GM18519 (cell line): ENCODE measurements at regions not wholly inside any gene's neighbourhood (a gene's known extent, or its start where the extent isn't known, plus 50 kb on each side); places are given as distances from the start of the nearest gene placed in this dataset.
A peak's percentile ranks its signal among the peaks of the same experiment; 100 is the strongest.
"Not testable (repeated sequence)": the region's sequence is repeated elsewhere in the genome, so short reads cannot be mapped to it uniquely, and the experiment has no call there.

Experiments
- ATAC-seq: cut with Tn5 transposase; IDR thresholded peaks from one replicate; pipeline ENCODE4 v1.9.1; 2021; ENCODE audit warnings: mild to moderate bottlenecking, moderate library complexity; ENCODE audit not compliant: unreplicated experiment, low FRiP score

DNA sequence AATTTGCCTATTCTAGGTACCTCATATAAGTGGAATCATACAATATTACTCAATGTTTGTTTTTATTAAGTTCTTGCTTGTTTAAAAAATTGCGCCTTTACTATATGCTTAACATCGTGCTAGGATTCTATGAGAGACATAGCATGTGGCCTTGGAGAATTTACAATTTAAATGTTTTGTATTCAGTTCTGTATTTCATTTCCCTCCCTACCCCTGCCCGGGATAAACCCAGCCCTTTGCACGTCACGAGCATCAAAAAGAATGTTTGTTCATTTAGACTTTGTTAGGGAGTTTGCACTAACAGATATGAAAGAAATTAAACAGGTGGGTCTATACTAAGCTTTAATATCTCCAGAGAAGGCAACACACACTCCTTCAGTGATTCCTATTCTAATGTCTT is 75.7 kb downstream of the C18orf54 start:
- ATAC-seq = no peak

DNA sequence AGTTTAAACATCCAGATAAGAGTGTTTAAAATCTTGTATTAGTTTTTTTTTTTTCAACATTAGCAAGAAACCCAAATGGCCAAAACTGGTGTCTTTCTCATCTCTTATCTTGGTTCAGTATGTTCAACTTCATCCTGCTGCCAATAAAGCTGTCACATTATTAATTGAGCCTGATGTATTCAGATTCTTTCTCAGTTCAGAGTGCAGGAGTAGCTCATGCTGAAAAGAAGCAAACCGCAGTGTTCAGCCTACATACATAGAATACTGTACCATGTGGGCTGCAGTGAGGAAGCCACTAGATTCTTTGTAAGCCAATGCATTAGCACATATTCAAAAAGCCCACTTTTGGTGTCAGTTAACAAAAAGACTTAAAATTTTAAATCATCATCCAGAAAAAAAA is 76.2 kb downstream of the C18orf54 start:
- ATAC-seq = no peak

DNA sequence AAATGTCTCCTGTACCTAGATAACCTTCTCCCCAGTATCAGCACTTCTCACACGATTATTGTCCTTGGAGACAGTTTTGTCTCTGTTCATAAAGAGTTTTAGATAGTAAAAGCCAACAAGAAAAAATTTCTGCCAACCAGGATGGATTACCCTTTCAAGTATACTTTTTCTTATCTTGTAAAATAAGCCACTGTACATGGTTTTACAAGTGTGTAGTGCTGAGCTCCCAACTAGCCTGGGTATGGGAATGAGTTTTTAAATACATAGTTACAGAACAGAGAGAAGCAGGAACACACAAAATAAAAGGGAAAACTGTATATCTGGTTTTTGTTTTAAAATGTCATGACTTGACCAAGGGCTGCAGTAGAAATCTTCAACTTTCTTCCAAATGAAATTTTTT is 76.7 kb downstream of the C18orf54 start:
- ATAC-seq = no peak

DNA sequence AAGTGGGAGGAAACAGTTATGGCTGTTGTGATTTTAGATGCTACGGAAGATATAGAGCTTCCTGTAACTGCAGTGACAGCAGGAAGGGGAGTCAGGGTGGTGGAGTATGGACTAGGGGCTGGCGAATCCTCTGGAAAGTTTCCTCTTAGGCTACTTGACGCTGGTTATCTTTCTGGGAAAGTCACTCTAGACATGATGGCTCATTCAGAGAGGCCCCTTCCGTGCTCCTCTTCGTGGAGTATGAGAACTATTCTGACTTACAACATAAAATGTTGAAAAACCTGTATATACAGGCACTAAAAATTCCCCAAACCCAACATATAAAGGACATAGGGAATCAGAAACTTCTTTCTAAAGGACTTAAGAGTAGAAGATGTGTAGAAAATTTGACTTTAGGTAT is 78.8 kb downstream of the C18orf54 start:
- no peak for ATAC-seq

DNA sequence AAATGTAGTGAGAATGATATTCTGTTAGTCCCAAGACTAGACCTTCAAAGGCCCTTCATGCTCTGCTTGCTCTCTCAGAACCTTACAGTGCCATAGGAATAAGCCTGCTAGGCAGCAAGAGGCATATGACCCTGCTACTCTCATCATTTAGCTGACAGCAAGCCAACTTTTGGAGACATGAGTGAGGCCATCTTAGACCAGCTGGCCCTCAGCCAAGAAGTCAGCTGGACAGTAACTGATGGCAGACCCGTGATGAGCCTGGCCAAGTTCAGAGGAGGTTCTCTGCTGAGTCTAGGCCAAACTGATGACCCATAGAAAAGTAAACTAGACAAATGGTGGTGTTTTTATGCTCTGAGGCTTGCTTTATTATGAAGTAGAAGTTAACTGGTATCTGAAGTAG is 82.6 kb downstream of the C18orf54 start:
- no peak for ATAC-seq

DNA sequence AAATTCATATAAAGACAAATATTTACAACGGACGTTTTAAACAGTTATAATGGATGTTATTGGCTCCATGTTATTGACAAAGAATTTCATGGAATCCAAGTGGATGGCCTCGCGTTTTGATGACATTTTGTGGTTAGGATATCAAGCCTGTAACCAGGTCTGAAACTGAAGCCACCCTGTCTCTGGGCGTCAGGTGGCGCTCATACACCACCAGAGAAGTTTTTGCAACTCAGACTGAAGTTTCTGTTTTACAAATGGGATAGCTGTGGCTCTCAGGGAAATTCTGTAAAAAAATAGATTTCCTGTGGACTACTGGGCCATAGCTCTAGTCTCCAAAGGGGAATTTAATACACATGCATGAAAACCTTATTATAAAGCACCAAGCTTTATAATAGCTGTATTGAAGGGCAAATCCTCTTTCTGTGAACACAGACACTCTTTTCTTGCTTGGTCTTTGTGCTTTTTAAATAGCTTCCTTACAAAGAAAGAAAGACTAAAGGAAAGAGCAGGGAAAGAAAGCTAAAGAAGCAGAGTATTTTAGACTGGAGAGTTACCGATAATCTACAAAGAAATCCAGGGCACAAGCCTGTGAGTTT is 86.7 kb downstream of the C18orf54 start:
- peak; percentile 87 for ATAC-seq

DNA sequence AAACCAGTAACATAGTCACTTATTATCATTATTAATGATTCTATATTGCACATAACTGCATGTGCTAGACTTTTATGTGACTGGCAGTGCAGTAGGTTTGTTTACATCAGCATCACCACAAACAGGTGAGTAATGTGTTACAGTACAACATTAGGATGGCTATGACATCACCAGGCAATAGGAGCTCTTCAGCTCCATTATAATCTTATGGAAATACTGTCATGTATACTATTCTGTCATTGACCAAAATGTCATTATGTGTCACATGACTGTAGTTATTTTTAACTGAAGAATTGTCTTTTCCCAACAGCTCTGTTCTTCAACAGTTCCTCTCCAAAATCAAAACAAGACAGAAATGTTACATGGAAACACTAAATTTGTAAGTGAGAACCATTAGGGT is 96.3 kb downstream of the C18orf54 start:
- ATAC-seq = no peak

DNA sequence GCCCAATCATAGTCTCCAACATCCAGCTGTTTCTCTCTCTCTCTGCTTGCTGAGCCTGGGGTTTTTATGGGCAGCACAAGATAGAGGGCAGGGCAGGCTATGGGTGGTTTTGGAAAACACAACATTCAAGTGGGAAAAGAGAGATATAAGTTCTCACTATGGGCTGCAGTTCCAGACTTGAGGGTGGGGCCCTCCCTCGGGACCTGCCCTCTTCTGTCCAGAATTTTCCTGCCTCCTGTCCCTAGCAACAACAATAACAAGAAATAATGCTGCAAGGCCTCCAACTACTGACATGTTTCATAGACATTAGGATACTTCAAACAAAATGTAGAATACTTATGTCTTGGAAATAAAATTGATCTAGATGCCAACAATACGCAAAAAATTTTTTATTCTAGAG is 107.8 kb downstream of the C18orf54 start:
- no peak for ATAC-seq

DNA sequence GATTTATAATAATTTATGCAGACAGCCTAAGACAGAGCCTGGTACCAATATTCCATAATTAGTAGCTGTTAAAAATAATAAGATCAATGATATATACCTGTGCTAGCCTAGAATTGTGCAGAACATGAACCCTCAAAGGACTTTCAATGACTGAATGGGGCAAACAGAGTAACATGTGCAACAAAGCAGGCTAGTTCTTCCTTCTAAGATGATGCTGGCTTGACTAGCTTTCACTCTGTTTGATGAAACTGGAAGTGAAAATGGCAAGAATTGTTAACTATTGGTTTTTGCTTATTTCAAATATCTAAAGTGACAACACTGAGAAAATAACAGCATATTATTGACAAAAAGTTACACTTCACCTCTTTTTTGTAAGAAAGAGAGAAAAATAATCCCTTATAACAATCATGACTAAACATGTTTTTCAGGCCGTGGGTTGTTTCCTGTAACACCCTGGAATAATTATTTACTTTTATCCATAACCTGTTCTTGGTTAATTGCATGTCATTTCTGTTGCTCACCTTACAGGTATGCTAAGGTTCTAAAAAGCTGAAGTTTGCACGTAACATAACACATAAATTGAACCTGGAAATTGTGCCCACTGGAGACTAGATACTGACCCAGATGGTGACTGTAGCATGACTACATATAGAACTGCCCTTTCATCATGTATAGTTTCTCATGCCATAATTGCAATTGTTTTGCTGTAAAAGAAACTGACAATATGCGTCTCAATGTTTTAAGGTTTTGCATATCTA is 108.7 kb downstream of the C18orf54 start:
- no peak for ATAC-seq

DNA sequence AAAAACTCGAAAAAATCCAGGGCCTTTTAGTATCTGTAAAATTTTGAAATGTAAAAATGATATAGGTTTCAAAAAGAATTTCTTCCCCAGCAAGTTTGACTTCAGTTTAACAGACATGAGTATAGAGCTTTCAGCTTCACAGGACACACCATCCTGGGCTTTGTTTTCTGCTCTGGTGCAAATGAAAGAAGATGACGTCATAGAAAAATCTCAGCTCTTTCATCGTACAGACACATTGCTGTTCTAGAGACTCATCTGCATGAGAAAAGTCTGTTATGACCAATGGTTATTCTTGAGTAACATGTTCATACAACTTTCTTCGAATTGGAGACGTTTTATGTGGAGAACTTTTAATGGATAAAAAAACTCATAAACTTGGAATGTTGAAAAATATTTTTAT is 111.7 kb upstream of the DYNAP start:
- ATAC-seq = no peak

DNA sequence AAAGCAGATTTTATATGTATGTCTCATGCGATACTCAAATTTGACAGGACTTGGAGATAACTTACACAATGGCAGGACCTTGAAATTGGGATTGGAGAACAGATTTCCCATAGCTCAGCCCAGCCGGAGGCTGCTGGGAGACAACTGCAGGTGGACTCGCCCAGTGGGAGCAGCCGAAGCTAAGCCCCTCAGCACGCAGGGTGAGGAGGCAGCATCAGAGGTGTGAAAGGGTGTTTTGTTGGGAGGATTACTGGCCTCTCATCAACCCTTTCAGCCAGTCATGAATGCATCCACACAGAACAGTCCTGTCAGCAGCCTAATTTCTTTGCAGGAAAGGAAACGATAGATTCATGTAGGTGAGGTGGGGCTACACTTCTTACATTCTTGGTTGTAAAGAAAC is 110.4 kb upstream of the DYNAP start:
- no peak for ATAC-seq

DNA sequence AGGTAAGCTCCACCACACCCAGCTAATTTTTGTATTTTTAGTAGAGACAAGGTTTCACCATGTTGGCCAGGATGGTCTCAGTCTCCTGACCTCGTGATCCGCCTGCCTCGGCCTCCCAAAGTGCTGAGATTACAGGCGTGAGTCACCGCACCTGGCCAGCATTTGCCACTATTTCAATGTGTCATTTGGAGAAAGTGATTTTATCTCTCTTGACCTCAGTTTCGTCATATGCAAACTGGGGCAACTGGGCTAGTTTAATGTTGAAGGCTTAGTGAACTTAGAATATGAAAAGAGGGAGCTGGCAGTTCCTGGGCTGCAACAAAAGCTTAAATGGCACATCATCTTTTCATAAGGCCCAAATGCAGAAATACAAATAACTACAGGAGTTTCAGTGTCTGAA is 88.6 kb upstream of the DYNAP start:
- not testable (repeated sequence) for ATAC-seq

DNA sequence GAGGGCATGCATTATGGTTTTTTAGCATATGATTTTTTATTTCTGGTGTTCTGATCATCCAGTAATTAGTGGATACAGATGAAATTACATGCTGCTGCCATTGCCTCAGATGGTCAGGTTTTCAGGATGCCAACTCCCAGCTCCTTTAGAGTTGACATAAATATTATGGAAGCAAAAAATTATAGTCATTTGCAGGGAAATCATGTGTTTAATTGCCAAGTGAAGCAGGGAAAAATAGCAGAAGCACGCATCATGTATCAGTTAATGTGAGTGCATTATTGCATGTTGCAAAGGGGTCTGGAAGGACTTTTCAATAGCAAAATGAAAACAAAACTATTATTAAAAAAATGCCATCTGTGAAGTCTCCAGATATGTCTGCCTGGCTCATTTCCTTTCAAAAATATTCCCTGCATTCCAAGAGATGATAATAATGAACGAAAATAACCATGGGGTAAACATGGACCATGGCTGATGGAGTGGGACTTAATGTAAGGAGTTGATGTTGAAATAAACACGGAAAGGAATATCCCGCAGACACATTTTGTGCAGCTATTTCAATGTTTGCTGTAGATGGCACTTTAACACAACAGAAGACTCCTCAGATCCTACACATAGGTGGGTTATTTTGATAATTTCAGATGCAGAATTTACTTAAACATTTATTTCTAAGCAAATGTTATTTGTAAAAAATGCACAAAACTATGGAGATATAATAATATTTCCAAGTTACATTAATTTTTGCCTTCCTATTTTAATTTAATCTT is 87.7 kb upstream of the DYNAP start:
- no peak for ATAC-seq

DNA sequence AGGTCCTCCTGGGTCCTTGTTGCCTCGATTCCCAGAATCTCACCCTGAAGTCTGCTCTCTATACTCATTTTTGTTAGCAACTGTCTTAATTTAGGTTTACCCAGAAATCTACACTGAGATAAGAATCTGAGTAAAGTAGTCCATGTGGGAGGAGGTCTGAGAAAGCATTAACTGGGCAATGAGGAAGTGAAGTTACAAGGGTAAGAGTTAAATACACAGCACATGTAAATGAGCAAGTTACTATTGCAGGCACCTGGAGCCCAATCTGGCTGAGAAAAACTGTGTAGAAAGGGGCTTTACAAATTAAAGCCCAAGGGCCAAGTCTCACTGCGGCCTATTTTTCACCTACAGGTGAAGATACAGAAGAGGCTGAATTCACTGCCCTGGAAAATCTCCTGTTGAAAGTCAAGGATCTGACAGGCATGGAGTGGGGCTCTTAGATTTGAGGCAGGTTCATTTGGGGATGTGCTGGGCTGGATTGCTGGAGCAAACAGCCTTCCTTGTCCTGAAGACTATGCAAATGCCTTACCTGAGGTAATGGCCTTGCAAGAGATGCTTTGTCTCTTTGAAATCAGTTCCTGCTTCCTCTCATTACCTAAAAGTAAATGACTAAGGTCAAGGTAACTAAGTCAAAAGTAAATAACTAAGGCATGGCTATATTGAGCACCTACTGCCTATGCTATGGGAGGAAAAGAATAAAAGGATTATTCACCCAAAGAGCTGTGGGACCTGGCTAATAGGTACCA is 84.4 kb upstream of the DYNAP start:
- peak; percentile 56 for ATAC-seq

DNA sequence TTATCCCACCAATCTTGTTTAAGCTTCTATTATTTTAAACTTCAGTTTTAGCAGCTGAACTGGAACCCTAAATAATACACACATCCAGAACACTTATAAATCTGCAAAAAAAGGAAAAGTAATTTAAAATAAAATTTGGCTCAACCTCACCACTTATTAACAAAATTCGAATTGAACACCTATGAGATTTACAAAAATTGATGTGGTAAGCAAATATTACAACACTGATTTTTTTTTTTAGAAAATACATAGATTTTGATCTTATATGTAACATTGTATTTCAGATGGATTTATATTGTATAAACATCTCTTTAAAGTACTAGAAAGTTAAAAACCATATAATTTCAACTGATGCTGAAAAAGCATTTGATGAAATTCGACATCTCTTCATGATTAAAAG is 81.3 kb upstream of the DYNAP start:
- no peak for ATAC-seq

DNA sequence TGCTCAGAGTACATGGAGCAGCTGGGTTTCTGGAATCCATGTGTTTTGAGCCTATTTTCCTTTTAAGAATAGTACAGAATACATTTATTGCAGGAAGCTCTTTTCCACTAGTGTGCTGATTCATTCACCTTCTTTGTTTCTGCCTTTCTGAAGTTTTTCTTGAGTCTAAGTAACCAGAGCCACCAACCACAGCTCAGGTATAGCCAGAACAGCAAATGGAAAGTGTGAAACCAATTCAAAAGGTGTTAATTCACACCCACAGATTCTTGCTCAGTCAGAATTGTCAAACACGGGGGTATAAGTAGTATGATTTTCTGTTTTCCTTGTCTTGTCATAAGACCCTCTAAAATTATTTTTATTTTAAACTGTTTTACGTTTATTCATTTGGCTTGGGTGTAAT is 75.9 kb upstream of the DYNAP start:
- ATAC-seq = no peak

DNA sequence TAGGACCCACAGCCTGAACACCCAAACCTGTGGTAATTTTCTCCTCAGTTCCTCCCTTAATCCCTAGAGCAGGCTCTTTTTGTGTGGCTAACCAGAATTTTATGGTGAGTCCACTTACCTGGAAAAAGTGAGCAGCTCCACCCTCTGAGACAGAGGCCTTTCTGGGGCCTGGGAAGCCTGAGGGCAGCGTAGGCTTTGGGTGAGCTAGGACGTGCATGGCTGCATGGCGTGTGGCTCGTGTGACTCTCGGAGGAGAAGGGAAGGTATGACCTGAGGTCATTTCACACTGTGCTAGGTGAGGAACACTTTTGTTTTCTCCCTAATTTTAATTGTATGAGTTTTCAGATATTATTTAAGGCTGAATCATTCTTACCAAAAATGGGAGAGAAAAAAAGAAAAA is 73.5 kb upstream of the DYNAP start:
- ATAC-seq = no peak

DNA sequence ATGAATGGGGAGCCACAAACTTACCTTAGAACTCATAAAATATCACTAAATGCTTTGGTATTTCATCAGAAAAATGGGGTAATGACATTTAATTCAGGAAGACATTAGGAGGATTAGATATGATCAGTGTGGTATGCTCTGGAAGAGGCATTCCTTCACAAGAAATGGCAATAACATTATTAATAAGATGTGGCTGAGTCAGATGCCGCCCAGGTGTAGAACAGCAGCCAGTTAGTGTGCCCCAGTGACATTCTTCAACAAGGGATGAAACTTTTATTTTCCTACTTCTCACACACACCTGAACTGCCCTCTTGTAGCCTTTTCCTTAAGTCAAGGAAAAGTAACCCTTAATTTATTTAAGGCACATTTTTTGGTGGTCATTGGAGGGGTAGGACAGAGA is 69.2 kb upstream of the DYNAP start:
- ATAC-seq = no peak

DNA sequence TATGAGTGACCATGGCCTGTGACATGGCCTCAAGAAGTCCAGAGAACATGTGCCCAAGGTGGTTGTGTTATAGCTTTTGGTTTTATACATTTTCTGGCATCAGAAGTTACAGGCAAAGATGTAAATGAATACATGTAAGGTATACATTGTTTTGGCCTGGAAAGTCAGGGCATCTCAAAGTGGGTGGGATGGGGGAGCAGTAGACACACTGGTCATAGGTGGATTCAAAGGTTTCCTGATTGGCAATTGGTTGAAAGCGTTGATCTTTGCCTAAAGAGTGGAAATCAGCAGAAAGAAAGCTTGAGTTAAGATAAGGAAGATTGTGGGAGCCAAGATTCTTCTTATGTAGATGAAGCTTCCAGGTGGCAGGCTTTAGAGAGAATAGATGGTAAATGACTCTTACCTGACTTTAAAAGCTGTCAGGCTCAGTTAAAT is 62.1 kb upstream of the DYNAP start:
- no peak for ATAC-seq

DNA sequence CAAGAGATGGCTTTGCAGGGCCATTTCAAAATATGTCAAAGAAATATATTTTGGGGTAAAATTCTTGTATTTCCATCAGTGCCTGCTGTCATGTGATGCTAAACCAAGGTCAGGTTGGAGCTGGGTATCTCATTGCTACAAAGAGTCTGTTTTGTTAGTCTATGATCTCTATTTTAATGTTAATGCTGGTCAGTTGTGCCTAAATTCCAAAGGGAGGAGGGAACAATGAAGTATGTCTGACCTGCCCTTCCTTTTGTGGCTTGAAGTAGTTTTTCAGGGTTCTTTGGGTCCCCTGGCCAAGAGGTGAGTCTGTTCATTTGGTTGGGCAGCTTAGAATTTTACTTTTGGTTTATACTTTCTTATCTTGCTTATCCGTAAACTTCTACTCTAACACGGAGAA is 61.6 kb upstream of the DYNAP start:
- no peak for ATAC-seq

DNA sequence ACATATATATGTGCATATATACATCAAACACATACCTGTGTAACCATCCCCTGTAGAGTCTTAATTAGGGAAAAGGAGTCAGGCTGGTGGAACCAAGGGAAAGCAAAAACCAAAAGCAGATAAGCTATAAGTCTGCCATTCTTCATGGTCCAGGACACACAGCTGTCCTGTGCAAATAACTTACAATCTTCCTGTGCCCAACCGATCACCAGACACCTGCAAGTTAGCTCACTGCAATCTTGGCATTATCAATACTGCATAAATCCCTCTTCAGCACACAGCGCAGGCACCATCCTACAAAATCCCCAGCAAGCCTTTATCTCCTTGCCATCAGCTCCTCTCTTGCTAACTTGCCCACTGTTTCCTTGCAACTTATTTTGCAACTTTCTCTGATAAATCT is 60.8 kb upstream of the DYNAP start:
- no peak for ATAC-seq
